HG02642 (cell line): ENCODE measurements at regions not wholly inside any gene's neighbourhood (a gene's known extent, or its start where the extent isn't known, plus 50 kb on each side); places are given as distances from the start of the nearest gene placed in this dataset.
"Not testable (repeated sequence)": the region's sequence is repeated elsewhere in the genome, so short reads cannot be mapped to it uniquely, and the experiment has no call there.

Source experiments
- ATAC-seq: cut with Tn5 transposase; IDR thresholded peaks from one replicate; pipeline ENCODE4 v1.9.1; 2021; ENCODE audit warnings: mild to moderate bottlenecking; ENCODE audit not compliant: unreplicated experiment, poor library complexity

DNA sequence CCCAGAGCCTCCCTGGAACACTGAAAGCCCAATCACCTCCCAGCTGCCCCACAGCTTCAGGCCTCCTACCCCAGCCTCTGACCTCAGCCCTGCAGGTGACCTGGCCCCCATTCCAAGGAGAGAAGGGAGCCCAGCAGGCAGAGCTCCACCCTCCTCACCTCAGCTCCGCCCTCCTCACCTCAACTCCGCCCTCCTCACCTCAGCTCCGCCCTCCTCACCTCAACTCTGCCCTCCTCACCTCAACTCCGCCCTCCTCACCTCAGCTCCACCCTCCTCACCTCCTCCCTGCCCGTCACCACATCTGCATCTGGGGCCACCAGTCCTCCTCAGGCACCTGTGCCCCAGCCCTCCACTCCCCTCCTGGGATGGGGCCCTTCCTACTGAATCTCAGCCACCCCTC, 112.2 kb upstream of the SFSWAP start:
- no peak for ATAC-seq

- ATAC-seq = no peak
Observed at GRCh38 chr12:131599190-131600159, 111.4 kb upstream of the SFSWAP start.

GRCh38 chr12:131600160-131600532, 110.7 kb upstream of the SFSWAP start:
- no peak for ATAC-seq

DNA sequence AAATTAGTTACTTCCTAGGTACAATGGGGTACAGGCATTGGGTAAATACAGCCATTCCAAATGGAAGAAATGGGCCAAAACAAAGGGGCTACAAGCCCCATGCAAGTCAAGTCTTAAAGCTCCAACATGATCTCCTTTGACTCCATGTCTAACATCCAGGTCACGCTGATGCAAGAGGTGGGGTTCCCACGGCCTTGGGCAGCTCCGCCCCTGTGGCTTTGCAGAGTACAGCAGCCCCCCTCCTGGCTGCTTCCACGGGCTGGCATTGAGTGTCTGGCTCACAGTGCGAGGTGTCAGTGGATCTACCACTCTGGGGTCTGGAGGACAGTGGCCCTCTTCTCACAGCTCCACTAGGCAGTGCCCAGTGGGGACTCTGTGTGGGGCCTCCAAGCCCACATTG, 109.4 kb upstream of the SFSWAP start:
- ATAC-seq = not testable (repeated sequence)

DNA sequence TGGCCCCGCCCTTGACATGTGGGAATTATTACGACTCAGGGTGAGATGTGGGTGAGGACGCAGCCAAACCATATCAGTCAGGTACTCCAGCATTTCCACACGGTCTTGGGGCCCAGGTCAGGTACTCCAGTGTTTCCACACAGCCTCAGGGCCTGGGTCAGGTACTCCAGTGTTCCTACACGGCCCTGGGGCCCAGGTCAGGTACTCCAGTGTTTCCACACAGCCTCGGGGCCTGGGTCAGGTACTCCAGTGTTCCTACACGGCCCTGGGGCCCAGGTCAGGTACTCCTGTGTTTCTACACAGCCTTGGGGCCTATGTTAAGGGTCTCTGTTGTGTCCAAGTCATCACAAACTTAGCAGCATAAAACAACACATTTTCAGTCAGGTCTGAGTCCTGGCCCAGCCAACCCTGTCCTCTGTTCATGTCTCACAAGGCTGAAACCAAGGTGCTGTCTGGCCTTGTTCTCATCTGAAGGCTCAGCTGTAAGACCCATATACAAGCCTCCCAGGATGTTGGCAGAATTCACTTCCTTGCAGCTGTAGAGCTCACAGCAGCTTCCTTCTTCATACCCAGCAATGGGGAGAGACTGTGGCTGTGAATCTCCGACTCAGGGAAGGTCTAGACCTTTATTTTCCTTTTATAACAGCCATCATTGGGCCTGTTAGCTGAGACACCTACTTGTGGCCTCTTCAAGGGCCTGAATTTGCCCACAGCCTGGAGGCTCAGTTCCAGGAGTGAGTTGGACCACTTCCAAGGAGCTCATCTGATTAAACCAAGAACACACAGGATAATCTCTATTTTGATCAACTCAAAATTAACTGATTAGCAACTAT, 107.6 kb upstream of the SFSWAP start:
- ATAC-seq = no peak

DNA sequence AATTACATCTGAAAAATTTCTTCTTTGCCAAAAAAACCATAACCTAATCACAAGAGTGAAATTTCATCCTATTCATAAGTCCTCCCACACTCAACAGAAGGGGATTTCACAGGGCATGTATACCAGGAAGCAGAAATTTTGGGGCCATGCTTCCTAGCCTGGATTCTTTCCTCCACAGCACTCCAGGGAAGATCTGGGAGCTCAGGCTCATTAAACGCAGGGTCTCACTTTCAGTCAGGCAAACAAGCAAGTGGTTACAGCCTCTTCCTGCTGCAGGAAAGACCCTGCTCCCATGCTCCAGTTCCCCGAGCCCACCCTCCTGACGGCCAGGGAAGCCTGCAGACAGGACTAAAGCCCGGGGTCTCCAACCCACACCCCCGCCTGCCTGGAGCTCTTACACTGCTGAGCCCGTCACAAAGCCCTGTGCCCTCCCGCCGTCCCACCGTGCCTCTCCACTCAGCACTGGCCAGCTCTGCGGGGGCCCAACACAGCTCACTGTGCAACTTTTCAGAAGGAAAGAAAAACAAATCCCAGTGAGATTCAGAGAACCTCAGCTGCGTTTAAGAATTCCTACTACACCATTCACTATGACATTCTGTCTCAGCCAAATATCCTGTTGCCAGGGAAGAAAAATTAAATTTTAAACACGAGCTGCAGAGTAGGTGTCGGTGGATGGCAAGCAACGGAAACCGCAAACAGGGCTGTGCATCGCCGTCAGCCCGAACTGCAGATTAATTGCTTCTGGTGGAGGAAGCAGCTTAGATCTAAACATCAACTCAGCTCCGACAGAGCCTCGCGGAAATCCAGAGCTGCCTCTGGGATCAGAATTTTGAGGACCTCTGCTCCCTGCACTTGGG, 106.7 kb upstream of the SFSWAP start:
- no peak for ATAC-seq

GRCh38 chr12:131604859-131605258, 106.0 kb upstream of the SFSWAP start:
- ATAC-seq = no peak

GRCh38 chr12:131605304-131605829, 105.5 kb upstream of the SFSWAP start:
- no peak for ATAC-seq

GRCh38 chr12:131606218-131606901, 104.5 kb upstream of the SFSWAP start:
- ATAC-seq = no peak

GRCh38 chr12:131607658-131608447, 103.0 kb upstream of the SFSWAP start:
- peak; percentile 80 for ATAC-seq

GRCh38 chr12:131608740-131609690, 101.9 kb upstream of the SFSWAP start:
- no peak for ATAC-seq

GRCh38 chr12:131609762-131610161, 101.1 kb upstream of the SFSWAP start:
- ATAC-seq = no peak

GRCh38 chr12:131610181-131610580, 100.7 kb upstream of the SFSWAP start:
- no peak for ATAC-seq

DNA sequence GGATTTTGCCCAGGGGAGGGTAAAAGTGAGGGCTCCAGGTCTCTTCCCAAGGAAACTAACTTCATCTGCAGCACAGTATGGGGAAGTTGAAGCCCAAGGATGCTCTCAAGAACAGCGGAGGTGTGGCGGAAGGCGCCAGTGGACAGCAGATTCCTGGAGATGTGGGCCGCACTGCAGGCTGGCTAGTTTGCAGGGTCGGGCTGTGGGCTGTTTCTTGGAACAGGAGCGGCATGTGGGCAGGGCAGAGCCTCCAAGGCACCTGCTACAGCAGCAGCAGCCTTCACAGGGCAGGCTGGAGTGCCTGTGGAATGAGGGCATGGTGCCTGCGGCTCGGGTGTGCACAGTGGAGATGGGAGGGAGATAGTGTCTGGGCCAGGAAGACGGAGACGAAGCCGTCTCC, 100.0 kb upstream of the SFSWAP start:
- no peak for ATAC-seq

GRCh38 chr12:131611416-131612091, 99.3 kb upstream of the SFSWAP start:
- ATAC-seq = no peak

DNA sequence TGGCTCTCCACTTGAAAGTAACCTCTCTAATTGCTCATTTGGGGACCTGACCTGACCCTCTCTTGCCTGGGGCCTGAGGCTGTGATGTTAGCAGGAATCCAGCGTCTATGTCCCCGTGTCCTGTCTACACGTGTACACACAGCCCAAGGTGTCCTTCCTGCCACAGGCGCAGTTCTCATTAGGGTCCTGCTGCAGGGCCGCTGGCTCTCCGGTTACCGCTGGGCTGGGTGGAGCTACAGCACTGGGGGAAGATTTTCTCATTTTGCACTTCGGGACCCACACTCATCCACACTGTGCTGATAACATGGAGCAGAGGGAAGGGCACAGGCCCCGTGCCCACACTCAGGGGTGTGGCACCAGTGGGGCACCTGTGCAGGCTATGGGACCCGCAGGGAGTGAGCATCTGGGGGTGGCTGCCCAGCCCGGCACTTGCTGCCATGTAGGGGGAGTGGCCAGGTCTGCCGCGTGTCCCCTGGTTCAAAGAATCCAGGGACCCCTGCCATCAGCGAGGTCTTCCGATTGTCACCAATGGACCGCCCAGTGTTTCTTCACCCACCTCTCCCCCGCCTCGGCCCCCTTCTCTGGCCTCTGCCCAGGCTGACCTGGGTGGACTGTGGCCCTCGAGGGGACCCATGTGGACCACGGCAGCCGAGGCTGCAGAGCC, 98.7 kb upstream of the SFSWAP start:
- no peak for ATAC-seq

- ATAC-seq = no peak
Observed at GRCh38 chr12:131613186-131613585, 97.7 kb upstream of the SFSWAP start.
